NCI-H446 (cell line): ENCODE measurements at regions not wholly inside any gene's neighbourhood (a gene's known extent, or its start where the extent isn't known, plus 50 kb on each side); places are given as distances from the start of the nearest gene placed in this dataset.

Experiments used
- DNase-seq, 2 experiments: peaks; one replicate each; lab custom pipeline; 2025; lab: John Stamatoyannopoulos, UW

GRCh38 chr12:91533366-91533765 is 350.7 kb upstream of the DCN start:
- DNase-seq: no peak

GRCh38 chr12:91529829-91530228 is 347.2 kb upstream of the DCN start:
- DNase-seq: no peak

- DNase-seq: no peak
These were observed 341.2 kb upstream of the DCN start for GRCh38 chr12:91523831-91524230.

- DNase-seq: no peak
These were observed 334.1 kb upstream of the DCN start for GRCh38 chr12:91516695-91517047.

- DNase-seq: no peak
These were observed 333.5 kb upstream of the DCN start for GRCh38 chr12:91515944-91516694.

- DNase-seq: no peak
These were observed 330.7 kb upstream of the DCN start for GRCh38 chr12:91513313-91513712.

GRCh38 chr12:91511795-91512420 is 329.3 kb upstream of the DCN start:
- DNase-seq: no peak

GRCh38 chr12:91507754-91508153 is 325.1 kb upstream of the DCN start:
- no peak for DNase-seq

- DNase-seq: no peak
These were observed 323.8 kb upstream of the DCN start for GRCh38 chr12:91506452-91506851.

GRCh38 chr12:91505006-91505405 is 322.4 kb upstream of the DCN start:
- DNase-seq: no peak

- no peak for DNase-seq
These were observed 319.6 kb upstream of the DCN start for GRCh38 chr12:91502208-91502607.

GRCh38 chr12:91496337-91496736 is 313.7 kb upstream of the DCN start:
- DNase-seq: no peak

- no peak for DNase-seq
These were observed 310.7 kb upstream of the DCN start for GRCh38 chr12:91493308-91493707.

GRCh38 chr12:91492648-91493047 is 310.0 kb upstream of the DCN start:
- DNase-seq: no peak

GRCh38 chr12:91490667-91491311 is 308.2 kb upstream of the DCN start:
- no peak for DNase-seq

- DNase-seq: no peak
These were observed 300.9 kb upstream of the DCN start for GRCh38 chr12:91483471-91483985.

- DNase-seq: no peak
These were observed 299.6 kb upstream of the DCN start for GRCh38 chr12:91482231-91482630.

- no peak for DNase-seq
These were observed 295.9 kb upstream of the DCN start for GRCh38 chr12:91478500-91478899.

- DNase-seq: no peak
These were observed 285.1 kb upstream of the DCN start for GRCh38 chr12:91467686-91468085.

- no peak for DNase-seq
These were observed 278.4 kb upstream of the DCN start for GRCh38 chr12:91461061-91461460.

GRCh38 chr12:91460469-91460868 is 277.9 kb upstream of the DCN start:
- DNase-seq: no peak

- DNase-seq: no peak
These were observed 272.7 kb upstream of the DCN start for GRCh38 chr12:91455321-91455720.

GRCh38 chr12:91454179-91454578 is 271.6 kb upstream of the DCN start:
- DNase-seq: no peak
